ENCODE measurements at regions not wholly inside any gene's neighbourhood (a gene's known extent, or its start where the extent isn't known, plus 50 kb on each side); places are given as distances from the start of the nearest gene placed in this dataset.

DNA sequence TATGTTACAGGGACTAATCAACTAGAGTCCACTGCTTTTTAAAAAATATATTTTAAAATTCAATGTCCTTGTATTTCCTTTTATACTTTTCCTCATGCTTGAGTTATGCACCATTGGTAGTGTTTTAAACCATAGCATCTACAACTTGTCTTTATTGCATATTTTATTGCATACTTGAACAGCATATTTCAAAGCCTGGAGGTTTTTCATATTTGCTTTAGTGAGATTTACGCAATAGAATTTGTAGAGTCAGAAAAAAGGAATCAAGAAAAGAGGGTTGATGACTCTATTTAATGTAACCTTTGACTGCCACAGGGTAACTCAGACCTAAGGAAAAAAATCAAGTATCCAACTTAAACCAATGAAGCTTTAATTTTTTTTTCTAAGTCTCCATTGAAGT is 1165.7 kb upstream of the IGFBP7 start:
- DNase-seq (ENCODE audit: low spot score) (no peak), ATAC-seq (ENCODE audit: insufficient number of reproducible peaks, low FRiP score, low read depth) (no peak)
- Histone ChIP-seq H3K36me3 (no peaks in the 10 kb centered on the region), H3K27me3 (replicated peaks; ENCODE audit: insufficient read depth) (no peaks in the 10 kb centered on the region), H3K4me1 (ENCODE audit: control insufficient read depth in 1 of 2, low read depth in 2 of 2) (no peaks in the 10 kb centered on the region), H3K9me3 (no peaks in the 10 kb centered on the region), H3K4me3 (no peak overlapping the region), H3K27ac (no peak overlapping the region)
- TF ChIP-seq, protein P1, sequence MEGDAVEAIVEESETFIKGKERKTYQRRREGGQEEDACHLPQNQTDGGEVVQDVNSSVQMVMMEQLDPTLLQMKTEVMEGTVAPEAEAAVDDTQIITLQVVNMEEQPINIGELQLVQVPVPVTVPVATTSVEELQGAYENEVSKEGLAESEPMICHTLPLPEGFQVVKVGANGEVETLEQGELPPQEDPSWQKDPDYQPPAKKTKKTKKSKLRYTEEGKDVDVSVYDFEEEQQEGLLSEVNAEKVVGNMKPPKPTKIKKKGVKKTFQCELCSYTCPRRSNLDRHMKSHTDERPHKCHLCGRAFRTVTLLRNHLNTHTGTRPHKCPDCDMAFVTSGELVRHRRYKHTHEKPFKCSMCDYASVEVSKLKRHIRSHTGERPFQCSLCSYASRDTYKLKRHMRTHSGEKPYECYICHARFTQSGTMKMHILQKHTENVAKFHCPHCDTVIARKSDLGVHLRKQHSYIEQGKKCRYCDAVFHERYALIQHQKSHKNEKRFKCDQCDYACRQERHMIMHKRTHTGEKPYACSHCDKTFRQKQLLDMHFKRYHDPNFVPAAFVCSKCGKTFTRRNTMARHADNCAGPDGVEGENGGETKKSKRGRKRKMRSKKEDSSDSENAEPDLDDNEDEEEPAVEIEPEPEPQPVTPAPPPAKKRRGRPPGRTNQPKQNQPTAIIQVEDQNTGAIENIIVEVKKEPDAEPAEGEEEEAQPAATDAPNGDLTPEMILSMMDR (IDR thresholded peaks at IDR 0.05) = no peak

DNA sequence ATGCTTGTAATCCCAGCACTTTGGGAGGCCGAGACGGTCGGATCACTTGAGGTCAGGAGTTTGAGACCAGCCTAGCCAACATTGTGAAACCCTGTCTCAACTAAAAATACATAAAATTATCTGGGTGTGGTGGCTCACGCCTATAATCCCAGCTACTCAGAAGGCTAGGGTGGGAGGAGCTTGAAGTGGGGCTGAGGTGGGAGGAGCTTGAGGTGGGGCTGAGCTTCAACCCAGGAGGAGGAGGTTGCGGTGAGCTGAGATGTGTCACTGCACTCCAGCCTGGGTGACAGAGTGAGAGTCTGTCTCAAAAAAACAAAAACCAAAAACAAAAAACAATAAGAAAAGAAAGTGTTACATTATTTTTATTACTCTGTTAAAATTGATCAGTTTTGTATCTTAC is 1164.4 kb upstream of the IGFBP7 start:
- ATAC-seq (ENCODE audit: insufficient number of reproducible peaks, low FRiP score, low read depth) = no peak
- H3K4me3 ChIP-seq = no peak overlapping the region

DNA sequence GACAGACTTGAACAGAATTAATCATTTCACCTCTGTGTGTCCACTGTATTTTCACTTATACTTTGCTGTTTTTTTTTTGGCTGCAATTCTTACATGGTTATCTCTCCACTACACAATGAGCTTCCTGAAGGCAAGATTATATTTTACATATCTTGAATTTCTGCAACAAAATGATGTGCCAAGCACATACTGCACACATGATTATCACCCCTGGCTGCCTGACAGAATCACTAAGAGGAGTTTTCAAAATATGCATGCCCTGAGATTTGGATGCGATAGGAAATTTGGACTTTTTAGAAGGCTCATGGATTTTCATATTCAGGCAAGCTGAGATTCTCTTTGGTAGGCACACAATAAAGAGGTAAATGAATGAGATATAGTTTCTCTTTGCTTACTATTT is 1162.1 kb upstream of the IGFBP7 start:
- H3K27me3 ChIP-seq (replicated peaks; ENCODE audit: insufficient read depth) = no peaks in the 10 kb centered on the region
- H3K4me3 ChIP-seq = no peak overlapping the region
- no peak for ATAC-seq (ENCODE audit: insufficient number of reproducible peaks, low FRiP score, low read depth)
- no peak for DNase-seq (ENCODE audit: low spot score)
- TF ChIP-seq, protein P1 (IDR thresholded peaks at IDR 0.05) = no peak
- H3K9me3 ChIP-seq = no peaks in the 10 kb centered on the region
- no peaks in the 10 kb centered on the region for H3K4me1 ChIP-seq (ENCODE audit: control insufficient read depth in 1 of 2, low read depth in 2 of 2)
- H3K27ac ChIP-seq = no peak overlapping the region
- no peaks in the 10 kb centered on the region for H3K36me3 ChIP-seq

More for the DNA sequence above, 1164.4 kb upstream of the IGFBP7 start:
- DNase-seq (ENCODE audit: low spot score) = no peak
- Histone ChIP-seq H3K9me3 (no peaks in the 10 kb centered on the region), H3K36me3 (no peaks in the 10 kb centered on the region), H3K27me3 (replicated peaks; ENCODE audit: insufficient read depth) (no peaks in the 10 kb centered on the region), H3K4me1 (ENCODE audit: control insufficient read depth in 1 of 2, low read depth in 2 of 2) (no peaks in the 10 kb centered on the region), H3K27ac (no peak overlapping the region)
- TF ChIP-seq, protein P1 (IDR thresholded peaks at IDR 0.05) = no peak

DNA sequence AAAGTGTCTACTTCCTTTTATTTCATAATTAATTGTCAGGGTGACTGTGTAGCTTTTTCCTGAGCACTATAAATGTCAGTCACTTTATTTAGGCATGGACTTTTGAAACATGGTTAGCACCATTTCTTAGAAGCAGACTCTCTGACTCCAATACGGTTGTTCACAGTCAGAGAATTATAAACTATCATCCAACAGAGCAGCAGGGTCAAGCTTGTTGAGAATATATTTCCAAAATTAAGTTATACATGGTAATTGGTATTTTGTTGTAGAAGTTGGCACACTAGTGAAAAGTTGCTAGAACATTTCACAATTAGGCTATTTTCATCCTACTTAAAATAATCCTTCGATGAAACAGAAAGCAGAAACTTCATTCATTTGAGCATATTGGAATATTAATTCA is 1155.5 kb upstream of the IGFBP7 start:
- H3K9me3 ChIP-seq = no peaks in the 10 kb centered on the region
- DNase-seq (ENCODE audit: low spot score) = no peak
- H3K4me3 ChIP-seq = peak overlapping the region; percentile 21
- no peaks in the 10 kb centered on the region for H3K27me3 ChIP-seq (replicated peaks; ENCODE audit: insufficient read depth)
- TF ChIP-seq, protein P1 (IDR thresholded peaks at IDR 0.05) = no peak
- ATAC-seq (ENCODE audit: insufficient number of reproducible peaks, low FRiP score, low read depth) = no peak
- no peaks in the 10 kb centered on the region for H3K36me3 ChIP-seq
- peaks cover 7 to 9% of the 10 kb centered on the region in 2 donors for H3K4me1 ChIP-seq (ENCODE audit: control insufficient read depth in 1 of 2, low read depth in 2 of 2)
- H3K27ac ChIP-seq = peak overlapping the region; percentile 25 to 60

DNA sequence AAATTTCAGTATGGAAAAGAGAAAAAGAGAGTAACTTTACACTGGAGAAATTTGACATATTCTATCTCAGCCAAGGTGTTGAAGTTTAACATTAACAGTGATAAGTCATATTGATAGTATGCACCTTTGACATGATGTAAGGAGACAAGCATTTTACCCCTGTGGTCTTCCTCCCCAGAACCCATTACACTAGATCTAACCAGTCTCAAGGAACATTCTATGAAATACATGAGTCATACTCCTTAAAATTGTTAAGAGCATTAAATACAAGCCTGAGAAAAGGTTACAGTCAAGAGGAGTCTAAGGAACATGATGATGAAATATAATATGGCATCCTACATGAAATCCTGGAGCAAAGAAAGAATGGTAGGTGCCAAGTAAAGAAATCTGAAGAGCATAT is 1151.3 kb upstream of the IGFBP7 start:
- H3K4me1 ChIP-seq (ENCODE audit: control insufficient read depth in 1 of 2, low read depth in 2 of 2) = peaks cover 7 to 9% of the 10 kb centered on the region in 2 donors
- DNase-seq (ENCODE audit: low spot score) (no peak), ATAC-seq (ENCODE audit: insufficient number of reproducible peaks, low FRiP score, low read depth) (no peak)
- no peaks in the 10 kb centered on the region for H3K36me3 ChIP-seq
- no peaks in the 10 kb centered on the region for H3K27me3 ChIP-seq (replicated peaks; ENCODE audit: insufficient read depth)
- TF ChIP-seq, protein P1 (IDR thresholded peaks at IDR 0.05) = no peak
- no peak overlapping the region for H3K27ac ChIP-seq
- no peak overlapping the region for H3K4me3 ChIP-seq
- H3K9me3 ChIP-seq = no peaks in the 10 kb centered on the region

All from thoracic aorta (tissue), 2 donors.